Frontal cortex (tissue), 3 donors: ENCODE measurements at regions not wholly inside any gene's neighbourhood (a gene's known extent, or its start where the extent isn't known, plus 50 kb on each side); places are given as distances from the start of the nearest gene placed in this dataset.
A peak's percentile ranks its signal among the peaks of the same experiment; 100 is the strongest.

Experiments
- DNase-seq, 2 donors: peaks; one replicate each; pipeline ENCODE4 v3.0.0; 2012; ENCODE audit warnings: low spot score in 2 of 2
- FAIRE-seq: peaks from 2 replicates; lab custom pipeline; 2012; peaks lifted over from hg19 to GRCh38; lab: Jason Lieb, UNC
- donor health status: control.
- donor health status: control.
- donor health status: control.

DNA sequence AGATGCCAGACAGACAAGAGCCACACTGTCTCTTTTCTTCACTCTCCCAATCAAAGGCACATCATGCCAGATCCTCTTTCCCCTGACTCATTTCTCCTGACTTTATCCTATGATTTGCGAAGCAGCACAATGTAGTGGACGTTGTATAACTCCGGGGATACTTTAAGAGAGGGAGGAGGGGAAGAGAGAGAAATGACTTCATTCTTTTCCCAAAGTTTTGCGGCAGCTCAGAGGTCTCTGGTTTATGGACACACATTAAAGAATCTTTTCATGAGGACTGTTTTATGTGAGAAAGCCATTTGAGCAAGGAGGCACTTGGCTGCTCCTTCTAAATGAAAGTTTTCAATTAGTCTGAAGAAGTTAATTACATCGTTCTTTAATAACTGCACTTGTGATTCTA, 75.1 kb upstream of the MC3R start:
- FAIRE-seq = no peak
- no peak for DNase-seq

DNA sequence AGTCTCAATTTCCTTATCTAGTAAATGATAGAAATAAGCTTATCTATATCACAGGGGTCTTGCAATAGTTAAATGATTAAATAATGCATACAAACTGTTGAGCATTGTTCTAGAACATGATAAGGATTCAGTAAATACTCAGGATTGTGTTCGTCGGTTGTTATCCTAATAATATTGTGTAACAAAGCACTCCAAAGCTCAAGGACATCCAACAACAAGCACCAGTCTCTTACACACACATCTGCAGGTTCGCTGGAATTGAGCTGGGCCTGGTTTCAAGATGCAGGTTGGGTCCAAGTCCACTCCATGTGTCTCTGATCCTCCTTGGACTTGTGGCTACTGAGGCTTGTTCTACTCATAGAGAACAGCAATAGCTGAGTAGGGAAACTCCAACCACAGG, 74.1 kb upstream of the MC3R start:
- no peak for FAIRE-seq
- DNase-seq = no peak

DNA sequence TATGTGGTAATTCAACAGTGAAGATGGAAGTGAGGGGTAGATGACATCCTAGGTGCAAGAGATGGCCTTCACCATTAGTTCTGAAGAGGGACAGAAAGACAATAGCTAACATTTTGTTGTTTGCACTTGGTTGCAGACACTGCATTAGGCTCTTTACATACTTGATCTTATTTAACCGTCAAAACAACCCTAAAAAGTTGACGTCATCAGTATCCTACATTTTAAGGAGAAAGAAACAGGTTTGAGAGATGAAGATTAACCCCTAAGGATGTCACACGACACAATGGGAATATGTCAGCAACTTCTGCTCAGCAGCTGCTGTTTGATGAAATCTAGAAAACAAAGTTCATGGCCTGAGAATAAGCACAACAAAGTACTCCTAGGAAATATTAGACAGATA, 72.6 kb upstream of the MC3R start:
- FAIRE-seq (no peak), DNase-seq (no peak)

DNA sequence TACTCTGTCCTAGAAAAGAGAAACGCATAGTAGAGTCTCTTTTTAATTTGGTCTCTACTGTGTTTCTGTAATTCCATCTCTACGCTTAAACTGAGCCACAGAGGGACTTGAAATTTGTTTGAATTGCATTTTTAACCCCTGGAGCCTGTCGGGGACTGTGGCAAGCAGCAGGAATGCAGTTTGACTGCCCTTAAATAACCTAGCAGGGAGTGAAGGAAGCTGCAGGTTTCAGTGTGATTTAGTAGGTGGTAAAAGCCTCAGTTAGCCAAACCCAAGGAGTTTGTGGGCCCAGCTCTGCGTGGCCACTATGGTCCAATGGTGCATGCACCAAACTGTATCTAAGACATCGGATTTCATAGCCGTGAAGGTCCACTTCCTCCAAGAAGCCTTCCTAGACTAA, 70.3 kb upstream of the MC3R start:
- FAIRE-seq (no peak), DNase-seq (no peak)

DNA sequence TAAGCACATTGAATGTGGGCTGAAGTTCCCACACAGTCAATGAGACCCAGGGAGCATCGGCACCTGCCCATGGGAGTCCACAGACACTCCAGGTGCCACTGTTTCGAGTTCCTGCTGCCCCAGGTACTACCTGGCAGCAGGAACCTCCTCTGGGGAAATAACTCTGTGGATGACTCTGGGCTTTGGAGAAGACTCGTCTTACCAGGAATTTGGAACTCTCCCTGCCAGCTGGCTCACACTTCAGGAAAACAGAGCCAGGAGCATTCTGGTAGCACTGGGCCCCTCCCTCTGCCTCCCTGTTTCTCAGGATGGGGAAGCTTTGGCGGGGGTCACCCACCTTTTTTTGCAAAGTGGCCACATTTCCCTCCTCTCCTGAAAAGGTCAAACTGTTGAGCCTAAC, 69.5 kb upstream of the MC3R start:
- DNase-seq (no peak), FAIRE-seq (no peak)

DNA sequence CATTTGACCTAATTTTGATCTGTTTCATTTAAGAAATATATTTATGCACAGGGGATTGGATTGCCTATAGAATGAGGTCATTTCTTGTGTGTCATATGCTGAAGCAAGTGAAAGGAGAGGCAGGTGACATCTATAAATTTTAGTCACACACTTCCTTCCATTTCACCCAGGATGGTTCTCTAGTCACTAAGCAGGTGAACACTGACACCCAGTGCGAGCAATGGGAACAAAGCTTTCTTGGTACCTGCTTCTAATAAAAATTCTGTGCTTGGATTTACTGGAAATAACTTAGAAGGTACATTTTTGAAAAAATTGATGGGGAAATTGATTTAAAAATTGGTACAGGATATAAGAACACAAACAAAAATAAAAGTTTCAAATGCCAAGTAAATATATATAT, 66.9 kb upstream of the MC3R start:
- no peak for FAIRE-seq

DNA sequence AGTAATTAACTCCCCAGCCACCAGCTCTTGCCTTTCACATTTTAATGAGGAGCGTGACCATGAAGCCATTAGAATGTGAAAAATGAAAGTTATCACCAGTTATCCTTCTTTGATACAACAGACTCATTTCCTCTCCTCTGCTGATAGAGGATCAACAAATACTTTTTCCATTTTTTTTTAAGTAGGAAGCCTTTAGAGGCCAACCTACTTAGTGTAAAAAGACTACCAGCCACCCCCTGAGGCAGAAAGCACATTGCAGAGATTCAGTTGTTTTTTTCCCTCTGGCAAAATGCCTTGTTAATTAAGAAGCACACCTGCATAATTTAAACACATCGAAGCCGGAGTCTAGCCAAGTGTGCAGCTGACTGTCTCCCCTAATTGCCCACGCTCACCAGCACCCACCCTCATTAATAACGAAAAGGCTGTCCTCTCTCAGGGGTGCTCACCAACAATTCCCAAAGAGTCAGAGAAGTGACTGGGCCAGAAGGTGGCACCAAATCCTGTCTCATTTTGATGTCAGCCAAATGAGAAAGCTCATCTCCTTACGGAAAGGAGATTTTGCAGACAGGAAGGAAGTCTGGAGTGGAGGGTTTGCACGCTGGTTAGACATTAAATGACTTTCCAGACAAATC, 60.9 kb upstream of the MC3R start:
- peak in 1 of 2 donors; percentile 35 for DNase-seq

More for the DNA sequence above, 66.9 kb upstream of the MC3R start:
- DNase-seq = peak in 1 of 2 donors; percentile 18

DNA sequence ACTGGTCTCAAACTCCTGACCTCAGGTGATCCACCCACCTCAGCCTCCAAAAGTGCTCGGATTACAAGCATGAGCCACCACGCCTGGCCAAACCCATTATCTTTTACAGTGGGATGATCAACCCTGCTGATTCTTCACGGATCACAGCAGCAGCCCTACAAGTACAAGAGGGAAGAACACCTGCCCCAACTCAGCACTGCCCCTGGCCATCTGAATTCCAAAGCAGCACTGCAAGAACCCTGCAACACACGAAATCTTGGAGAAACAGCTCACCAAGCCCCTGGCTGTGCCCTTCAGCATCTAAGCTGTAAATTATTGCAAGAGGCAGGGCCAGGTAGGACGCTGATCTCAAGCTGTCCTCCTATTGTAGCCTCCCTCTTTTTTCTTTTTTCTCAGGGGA, 54.5 kb upstream of the MC3R start:
- FAIRE-seq = no peak
- no peak for DNase-seq

More for the DNA sequence above, 60.9 kb upstream of the MC3R start:
- FAIRE-seq = no peak

DNA sequence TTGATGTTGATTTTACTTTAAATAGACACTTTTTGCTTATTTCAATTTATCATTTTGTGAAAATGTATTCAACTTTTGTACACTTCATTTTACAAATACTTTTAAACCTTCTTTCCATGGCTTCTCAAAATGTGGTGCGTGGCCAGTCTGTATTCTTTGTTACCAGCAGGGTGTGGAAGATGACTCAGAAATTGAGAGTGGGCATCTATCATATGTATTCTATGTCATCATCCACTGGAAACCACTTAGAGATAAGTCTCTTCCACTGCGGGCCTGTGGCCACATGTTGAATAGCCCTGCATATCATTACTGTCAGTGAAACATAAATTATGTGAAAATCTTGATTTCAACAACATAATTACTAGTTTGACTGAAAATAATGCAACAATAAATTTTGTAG, 52.6 kb upstream of the MC3R start:
- no peak for FAIRE-seq

More for the DNA sequence above, 52.6 kb upstream of the MC3R start:
- no peak for DNase-seq
